HepG2 (cell line): ENCODE measurements at regions not wholly inside any gene's neighbourhood (a gene's known extent, or its start where the extent isn't known, plus 50 kb on each side); places are given as distances from the start of the nearest gene placed in this dataset.
"Not testable (repeated sequence)": the region's sequence is repeated elsewhere in the genome, so short reads cannot be mapped to it uniquely, and the experiment has no call there.

Source experiments
- ATAC-seq: fragments of 200-7000 bp; cut with Tn5 transposase; 3 replicates; pipeline ENCODE4 v1.9.1; 2020; ENCODE audit warnings: mild to moderate bottlenecking, moderate library complexity
- BruUV-seq: library from RNA; stranded (reverse); fragments of 400-500 nt; replicated peaks from 2 replicates; lab custom pipeline; 2021; lab: Mats Ljungman, UMichigan
- CTCF ChIA-PET: fragments of 300-600 bp; formaldehyde crosslinking; extraction: SDS; loops from one replicate; lab custom pipeline; 2021; ENCODE audit warnings: low total read pairs, inconsistent platforms, low intra/inter-chr PET ratio; lab: Yijun Ruan, JAX
- POLR2A ChIA-PET: fragments of 350-600 bp; sonication (Branson Sonifier 250); formaldehyde crosslinking; loops from one replicate; lab custom pipeline; 2020; ENCODE audit warnings: antibody characterized with exemption, inconsistent platforms; lab: Yijun Ruan, JAX
- DNase-seq: peaks from one replicate; pipeline ENCODE4 v3.0.0-alpha.2; 2015; ENCODE audit warnings: low spot score
- FAIRE-seq: peaks from 3 replicates; lab custom pipeline; 2011; peaks lifted over from hg19 to GRCh38; lab: Jason Lieb, UNC
- H2AFZ ChIP-seq: one replicate; pipeline ENCODE4 v1.6.1; 2011; ENCODE audit warnings: low read length, inconsistent platforms
- H3K27ac ChIP-seq: fragments of 300-600 bp; 3 replicates; pipeline ENCODE4 v1.8.0; 2011; ENCODE audit warnings: mixed run types, mild to moderate bottlenecking, mixed read lengths, low read length, inconsistent platforms; ENCODE audit not compliant: insufficient read depth; ENCODE audit errors: extremely low read length
- H3K27me3 ChIP-seq, 2 experiments: fragments of 200-600 bp in 1 of 2; 2 replicates in 1 of 2; 3 replicates in 1 of 2; pipeline versions ENCODE4 v1.6.0 to v1.8.0; 2011; ENCODE audit warnings: low read length in 2 of 2, mild to moderate bottlenecking in 2 of 2, moderate library complexity in 2 of 2, inconsistent platforms in 1 of 2; ENCODE audit not compliant: insufficient read depth in 2 of 2, control insufficient read depth in 1 of 2
- H3K36me3 ChIP-seq, 2 experiments: fragments of 200-600 bp in 1 of 2; replicated peaks in 1 of 2; 2 replicates in 1 of 2; 3 replicates in 1 of 2; pipeline versions ENCODE4 v1.5.1 to v1.8.0; 2011; ENCODE audit warnings: low read length in 2 of 2, inconsistent platforms in 1 of 2; ENCODE audit not compliant: insufficient read depth in 2 of 2, control insufficient read depth in 1 of 2
- H3K4me1 ChIP-seq: 2 replicates; pipeline ENCODE4 v1.5.1; 2012; ENCODE audit warnings: low read length, inconsistent platforms; ENCODE audit not compliant: insufficient read depth
- H3K4me2 ChIP-seq: 2 replicates; pipeline ENCODE4 v1.6.0; 2011; ENCODE audit warnings: low read depth, low read length, inconsistent platforms
- H3K4me3 ChIP-seq, 3 experiments: fragments of 200-600 bp in 1 of 3; sonication (generic), shearing (Covaris generic) in 1 of 3; replicated peaks in 1 of 3; 2 replicates each; pipeline ENCODE4 v1.5.1; 2011 to 2016; ENCODE audit warnings: low read length in 3 of 3, inconsistent platforms in 2 of 3, low read depth in 2 of 3, mild to moderate bottlenecking in 2 of 3, control low read depth in 1 of 3, mixed read lengths in 1 of 3; ENCODE audit not compliant: insufficient read depth in 1 of 3
- H3K79me2 ChIP-seq: one replicate; pipeline ENCODE4 v1.6.1; 2011; ENCODE audit warnings: low read length, inconsistent platforms; ENCODE audit not compliant: insufficient read depth
- H3K9ac ChIP-seq: 2 replicates; pipeline ENCODE4 v1.6.0; 2011; ENCODE audit warnings: mild to moderate bottlenecking, low read depth, low read length, inconsistent platforms; ENCODE audit not compliant: insufficient read depth
- H3K9me3 ChIP-seq: 2 replicates; pipeline ENCODE4 v1.5.1; 2012; ENCODE audit warnings: mild to moderate bottlenecking, low read length
- H4K20me1 ChIP-seq: 2 replicates; pipeline ENCODE4 v1.6.0; 2011; ENCODE audit warnings: inconsistent platforms, mild to moderate bottlenecking, low read length, moderate library complexity; ENCODE audit not compliant: insufficient read depth
- WGBS: methylation state at CpG from one replicate; pipeline ENCODE4 v1.1.6; 2017; ENCODE audit warnings: low lambda C conversion rate; 5-methylcytosine and 5-hydroxymethylcytosine counted together
- in situ Hi-C: cut with HindIII; loops from 2 replicates; pipeline ENCODE4 v1.10.0; 2017; ENCODE audit warnings: low pct_unique_long_range_greater_than_20kb; ENCODE audit not compliant: extremely low pct_ligation_motif_present
- intact Hi-C: fragments of 100-400 bp; cut with micrococcal nuclease; formaldehyde crosslinking; loops from one replicate; pipeline ENCODE4 v1.10.0; 2022; ENCODE audit not compliant: unreplicated experiment

GRCh38 chr4:189563751-189564150, 376.9 kb upstream of the FRG1 start:
- H3K9me3 ChIP-seq, DNase-seq, H3K9ac ChIP-seq, intact Hi-C loops, POLR2A ChIA-PET, H3K4me3 ChIP-seq, H3K27ac ChIP-seq, ATAC-seq, H3K27me3 ChIP-seq, H2AFZ ChIP-seq, CTCF ChIA-PET, in situ Hi-C loops, H3K4me2 ChIP-seq, H3K4me1 ChIP-seq, H4K20me1 ChIP-seq, FAIRE-seq, H3K36me3 ChIP-seq, H3K79me2 ChIP-seq, BruUV-seq: not testable (repeated sequence)
- 0% methylated on average over 3 of the region's 3 CpGs for WGBS

- H3K9me3 ChIP-seq, H3K9ac ChIP-seq, intact Hi-C loops, H2AFZ ChIP-seq, in situ Hi-C loops, H3K4me1 ChIP-seq, H3K4me3 ChIP-seq, POLR2A ChIA-PET, ATAC-seq, H3K4me2 ChIP-seq, CTCF ChIA-PET, H3K36me3 ChIP-seq, H3K27ac ChIP-seq, BruUV-seq, H3K79me2 ChIP-seq, DNase-seq, H3K27me3 ChIP-seq, FAIRE-seq, H4K20me1 ChIP-seq: not testable (repeated sequence)
- 7% methylated on average over 2 of the region's 2 CpGs for WGBS
These were observed 374.4 kb upstream of the FRG1 start for GRCh38 chr4:189566271-189566670.

GRCh38 chr4:189566900-189567299, 373.8 kb upstream of the FRG1 start:
- H3K4me2 ChIP-seq, BruUV-seq, H2AFZ ChIP-seq, H3K27ac ChIP-seq, H3K27me3 ChIP-seq, H3K9ac ChIP-seq, H3K79me2 ChIP-seq, in situ Hi-C loops, ATAC-seq, CTCF ChIA-PET, H3K4me1 ChIP-seq, intact Hi-C loops, H3K4me3 ChIP-seq, H4K20me1 ChIP-seq, DNase-seq, H3K9me3 ChIP-seq, H3K36me3 ChIP-seq, POLR2A ChIA-PET, FAIRE-seq: not testable (repeated sequence)
- 6% methylated on average over 3 of the region's 3 CpGs for WGBS

GRCh38 chr4:189579645-189580044, 361.0 kb upstream of the FRG1 start:
- not testable (repeated sequence) for FAIRE-seq

More at GRCh38 chr4:189579645-189580044, 361.0 kb upstream of the FRG1 start:
- in situ Hi-C loops, H3K79me2 ChIP-seq, H3K27me3 ChIP-seq, H3K36me3 ChIP-seq, H3K9me3 ChIP-seq, DNase-seq, H3K9ac ChIP-seq, H3K4me2 ChIP-seq, H3K4me3 ChIP-seq, CTCF ChIA-PET, BruUV-seq, H3K4me1 ChIP-seq, H2AFZ ChIP-seq, H3K27ac ChIP-seq, POLR2A ChIA-PET, intact Hi-C loops, ATAC-seq, H4K20me1 ChIP-seq: not testable (repeated sequence)
- WGBS = 0% methylated on average over 3 of the region's 3 CpGs
